ENCODE measurements at regions not wholly inside any gene's neighbourhood (a gene's known extent, or its start where the extent isn't known, plus 50 kb on each side); places are given as distances from the start of the nearest gene placed in this dataset.

DNA sequence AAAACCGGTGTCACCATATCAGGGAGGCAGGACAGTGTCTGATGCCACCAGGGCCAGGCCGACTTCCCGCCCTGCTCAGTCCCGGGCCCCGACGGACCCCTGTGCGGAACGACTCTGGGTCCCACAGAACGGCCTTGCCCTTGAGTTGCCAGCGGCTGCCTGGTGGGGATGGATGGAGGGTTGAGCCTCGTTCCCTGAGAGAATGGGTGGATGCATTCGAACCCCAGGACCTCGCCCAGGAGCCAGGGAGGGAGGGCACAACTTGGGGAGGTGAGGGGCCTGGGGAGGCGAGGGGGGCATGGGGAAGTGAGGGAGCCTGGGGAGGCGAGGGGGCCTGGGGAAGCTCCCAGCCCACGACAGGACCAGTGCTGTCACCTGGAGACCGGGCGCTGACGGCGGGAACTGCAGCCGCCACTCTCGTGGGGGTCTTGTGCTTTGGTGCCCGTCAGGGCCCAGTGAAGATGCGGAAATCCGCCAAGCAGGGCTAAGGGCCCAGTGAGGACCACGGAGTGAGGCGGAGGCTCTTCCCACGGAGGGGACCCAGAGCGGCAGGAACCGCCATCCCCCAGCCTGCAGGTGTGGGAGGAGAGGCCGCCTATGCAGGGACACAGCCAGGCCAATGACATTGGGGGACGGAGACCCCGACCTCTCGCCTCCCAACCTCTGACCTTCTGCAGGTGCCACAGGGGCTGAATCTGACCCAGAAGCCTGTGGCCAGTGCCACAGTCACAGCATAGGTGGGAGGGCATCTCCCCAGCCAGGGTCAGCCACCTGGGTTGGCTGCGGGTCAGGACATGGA, 74.4 kb upstream of the GALNT9 start:
- DNase-seq (ENCODE audit: low read depth) = no peak
- H3K36me3 ChIP-seq (ENCODE audit: control insufficient read depth, insufficient read depth, low read length) = no peaks in the 10 kb centered on the region
- H3K27me3 ChIP-seq (ENCODE audit: control insufficient read depth, insufficient read depth, low read length) = peaks cover 17% of the 10 kb centered on the region
- ChIA-PET CTCF (interaction anchor here (1.3 to 2.7 kb wide), 2 partner anchors 11 to 12 kb away, joined by 5 to 18 read pairs; no protein-coding TSS in a partner anchor), POLR2A (no interaction called here)
- TF ChIP-seq, protein P1, sequence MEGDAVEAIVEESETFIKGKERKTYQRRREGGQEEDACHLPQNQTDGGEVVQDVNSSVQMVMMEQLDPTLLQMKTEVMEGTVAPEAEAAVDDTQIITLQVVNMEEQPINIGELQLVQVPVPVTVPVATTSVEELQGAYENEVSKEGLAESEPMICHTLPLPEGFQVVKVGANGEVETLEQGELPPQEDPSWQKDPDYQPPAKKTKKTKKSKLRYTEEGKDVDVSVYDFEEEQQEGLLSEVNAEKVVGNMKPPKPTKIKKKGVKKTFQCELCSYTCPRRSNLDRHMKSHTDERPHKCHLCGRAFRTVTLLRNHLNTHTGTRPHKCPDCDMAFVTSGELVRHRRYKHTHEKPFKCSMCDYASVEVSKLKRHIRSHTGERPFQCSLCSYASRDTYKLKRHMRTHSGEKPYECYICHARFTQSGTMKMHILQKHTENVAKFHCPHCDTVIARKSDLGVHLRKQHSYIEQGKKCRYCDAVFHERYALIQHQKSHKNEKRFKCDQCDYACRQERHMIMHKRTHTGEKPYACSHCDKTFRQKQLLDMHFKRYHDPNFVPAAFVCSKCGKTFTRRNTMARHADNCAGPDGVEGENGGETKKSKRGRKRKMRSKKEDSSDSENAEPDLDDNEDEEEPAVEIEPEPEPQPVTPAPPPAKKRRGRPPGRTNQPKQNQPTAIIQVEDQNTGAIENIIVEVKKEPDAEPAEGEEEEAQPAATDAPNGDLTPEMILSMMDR (IDR thresholded peaks at IDR 0.05; ENCODE audit: insufficient read depth, low read depth, low read length) = no peak
- no peak overlapping the region for H3K4me3 ChIP-seq (ENCODE audit: low read depth, low read length)

DNA sequence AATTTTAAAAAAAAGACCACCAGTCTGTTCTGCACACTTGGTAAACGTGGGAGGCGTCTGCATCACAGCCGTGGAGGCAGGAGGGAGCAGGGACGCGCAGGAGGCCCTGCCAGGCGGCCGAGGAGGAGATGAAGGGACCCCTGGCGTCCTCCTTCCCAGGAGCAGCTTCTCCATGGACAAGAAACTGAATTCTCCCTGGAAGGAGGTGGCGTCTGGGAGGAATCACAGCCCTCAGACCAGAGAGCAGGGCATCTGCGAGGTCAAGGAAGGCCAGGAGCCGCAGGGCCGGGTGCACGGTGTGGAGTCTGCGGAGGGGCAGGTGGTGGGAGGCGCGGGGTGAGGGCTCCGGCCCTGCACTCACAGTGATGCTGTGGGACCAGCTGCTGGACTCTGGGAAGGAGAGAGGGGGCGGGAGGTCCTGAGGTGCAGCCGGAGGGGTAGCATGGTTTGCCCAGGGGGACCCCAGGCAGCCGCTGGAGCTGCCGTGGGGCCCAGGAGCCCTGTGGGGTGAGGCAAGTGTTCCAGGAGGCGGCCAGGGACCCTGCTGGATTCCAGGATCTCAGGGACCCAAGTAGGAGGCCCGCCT, 73.5 kb upstream of the GALNT9 start:
- H3K27me3 ChIP-seq (ENCODE audit: control insufficient read depth, insufficient read depth, low read length) = peaks cover 17% of the 10 kb centered on the region
- H3K4me3 ChIP-seq (ENCODE audit: low read depth, low read length) = no peak overlapping the region
- ChIA-PET CTCF (interaction anchor here (0.9 to 1.3 kb wide), 2 partner anchors 11 to 13 kb away, joined by 3 to 5 read pairs; no protein-coding TSS in a partner anchor), POLR2A (no interaction called here)
- H3K36me3 ChIP-seq (ENCODE audit: control insufficient read depth, insufficient read depth, low read length) = no peaks in the 10 kb centered on the region
- TF ChIP-seq, protein P1 (IDR thresholded peaks at IDR 0.05; ENCODE audit: insufficient read depth, low read depth, low read length) = no peak
- no peak for DNase-seq (ENCODE audit: low read depth)

DNA sequence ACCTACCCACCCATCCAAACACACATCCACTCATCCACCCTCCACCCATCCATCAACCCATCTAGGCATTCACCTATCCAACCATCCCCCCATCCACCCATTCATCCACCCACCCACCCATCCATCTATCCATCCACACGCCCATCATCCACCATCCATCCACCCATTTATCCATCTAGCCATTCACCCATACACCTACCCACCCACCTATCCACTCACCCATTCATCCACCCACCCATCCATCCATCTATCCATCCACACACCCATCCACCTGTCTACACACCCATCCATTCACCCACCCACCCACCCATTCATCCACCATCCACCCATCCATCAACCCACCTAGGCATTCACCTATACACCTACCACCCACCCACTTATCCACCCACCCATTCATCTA, 72.6 kb upstream of the GALNT9 start:
- ChIA-PET POLR2A (no interaction called here), CTCF (interaction anchor here (0.9 kb wide), 1 partner anchor 12 kb away, joined by 3 read pairs; no protein-coding TSS in a partner anchor)
- H3K4me3 ChIP-seq (ENCODE audit: low read depth, low read length) = no peak overlapping the region
- H3K27me3 ChIP-seq (ENCODE audit: control insufficient read depth, insufficient read depth, low read length) = peaks cover 17% of the 10 kb centered on the region
- H3K36me3 ChIP-seq (ENCODE audit: control insufficient read depth, insufficient read depth, low read length) = no peaks in the 10 kb centered on the region
- no peak for DNase-seq (ENCODE audit: low read depth)
- TF ChIP-seq, protein P1 (IDR thresholded peaks at IDR 0.05; ENCODE audit: insufficient read depth, low read depth, low read length) = no peak

DNA sequence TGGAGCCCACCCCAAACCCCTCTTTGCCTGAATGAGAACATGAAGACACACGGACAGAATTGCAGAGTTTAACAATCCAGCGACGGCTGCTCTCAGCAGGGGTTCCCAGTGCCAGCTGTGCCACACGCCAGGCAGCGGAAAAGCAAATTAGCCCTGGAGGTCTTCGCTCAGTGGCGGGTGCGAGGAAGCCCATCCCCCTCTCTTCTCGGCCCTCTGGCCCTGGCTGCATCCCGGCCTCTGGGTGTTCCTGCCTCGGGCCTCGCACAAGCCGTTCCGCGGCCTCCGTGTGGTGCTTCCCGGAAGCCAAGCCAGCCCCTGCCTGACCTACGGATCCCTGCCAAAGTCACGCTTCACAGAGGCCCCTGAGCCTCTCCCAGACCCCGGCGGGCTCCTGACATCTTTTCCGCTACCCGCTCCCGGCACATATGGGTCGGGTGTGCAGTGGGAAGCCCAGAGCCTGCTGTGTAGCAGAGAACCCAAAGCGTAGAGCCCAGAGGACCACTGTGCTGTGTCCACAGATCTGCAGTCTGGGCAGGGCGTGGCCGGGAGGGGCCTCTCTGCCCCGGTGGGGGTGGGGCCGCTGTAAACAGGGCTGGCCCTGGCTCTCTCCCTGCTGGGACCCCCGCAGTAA, 70.7 kb upstream of the GALNT9 start:
- no peak for DNase-seq (ENCODE audit: low read depth)
- CTCF ChIA-PET = no interaction called here
- H3K4me3 ChIP-seq (ENCODE audit: low read depth, low read length) = no peak overlapping the region
- TF ChIP-seq, protein P1 (IDR thresholded peaks at IDR 0.05; ENCODE audit: insufficient read depth, low read depth, low read length) = no peak
- H3K36me3 ChIP-seq (ENCODE audit: control insufficient read depth, insufficient read depth, low read length) = no peaks in the 10 kb centered on the region
- POLR2A ChIA-PET = no interaction called here
- H3K27me3 ChIP-seq (ENCODE audit: control insufficient read depth, insufficient read depth, low read length) = peaks cover 17% of the 10 kb centered on the region
